Thymus (tissue), 11 donors: ENCODE measurements at regions not wholly inside any gene's neighbourhood (a gene's known extent, or its start where the extent isn't known, plus 50 kb on each side); places are given as distances from the start of the nearest gene placed in this dataset.
"Not testable (repeated sequence)": the region's sequence is repeated elsewhere in the genome, so short reads cannot be mapped to it uniquely, and the experiment has no call there.

Experiments used
- DNase-seq, 9 donors: peaks; one replicate each; pipeline ENCODE4 v3.0.0-alpha.2; 2013; ENCODE audit warnings: low spot score in 9 of 9, low read depth in 6 of 9, missing footprints in 1 of 9
- H3K27ac ChIP-seq, 2 donors: one replicate each; pipeline ENCODE4 v1.5.1; 2013; ENCODE audit warnings: control low read depth in 1 of 2, low read depth in 1 of 2, low read length in 1 of 2, mild to moderate bottlenecking in 1 of 2, moderate library complexity in 1 of 2
- H3K27me3 ChIP-seq, 2 donors: one replicate each; pipeline ENCODE4 v1.5.1; 2013; ENCODE audit warnings: low read length in 1 of 2; ENCODE audit not compliant: control insufficient read depth in 2 of 2, insufficient read depth in 1 of 2
- H3K36me3 ChIP-seq, 2 donors: one replicate each; pipeline ENCODE4 v1.5.1; 2013; ENCODE audit warnings: low read length in 1 of 2, mild to moderate bottlenecking in 1 of 2, moderate library complexity in 1 of 2; ENCODE audit not compliant: control insufficient read depth in 2 of 2, insufficient read depth in 2 of 2
- H3K4me1 ChIP-seq, 2 donors: one replicate each; pipeline ENCODE4 v1.5.1; 2013; ENCODE audit warnings: low read length in 2 of 2; ENCODE audit not compliant: control insufficient read depth in 2 of 2, insufficient read depth in 2 of 2
- H3K4me3 ChIP-seq, 2 donors: one replicate each; pipeline ENCODE4 v1.5.1; 2013; ENCODE audit warnings: low read length in 2 of 2, control low read depth in 1 of 2, mild to moderate bottlenecking in 1 of 2
- H3K9me3 ChIP-seq, 2 donors: one replicate each; pipeline ENCODE4 v1.5.1; 2013; ENCODE audit warnings: low read length in 1 of 2, mild to moderate bottlenecking in 1 of 2; ENCODE audit not compliant: control insufficient read depth in 2 of 2, insufficient read depth in 1 of 2
- WGBS: extraction: QIAGEN DNeasy Blood & Tissue Kit; methylation state at CpG from one replicate; pipeline ENCODE4 v1.1.7; 2013; 5-methylcytosine and 5-hydroxymethylcytosine counted together
- donor health status: healthy.

DNA sequence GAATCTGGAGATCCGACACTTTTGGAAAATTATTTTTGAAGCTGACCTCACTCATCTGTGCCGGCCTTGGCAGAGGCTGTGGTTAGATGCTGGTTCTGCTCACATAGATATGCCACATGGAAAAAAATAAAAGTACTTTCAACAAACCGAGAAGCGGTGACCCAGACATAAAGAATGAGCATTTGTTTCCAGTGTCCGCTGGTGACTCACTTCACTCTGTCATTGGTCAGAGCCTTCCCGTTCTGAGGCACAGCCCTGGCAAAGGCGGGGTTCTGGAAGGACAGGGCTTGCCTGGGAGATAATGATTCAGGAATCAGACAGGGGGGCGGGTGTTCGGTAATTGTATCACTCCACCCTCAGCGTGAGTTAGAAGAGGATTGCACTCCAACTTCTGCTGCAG lies 172.4 kb upstream of the MXRA5 start:
- Histone ChIP-seq H3K36me3 (no peaks in the 10 kb centered on the region), H3K4me3 (no peak overlapping the region), H3K27me3 (no peaks in the 10 kb centered on the region), H3K4me1 (no peaks in the 10 kb centered on the region), H3K9me3 (no peaks in the 10 kb centered on the region), H3K27ac (no peak overlapping the region)
- 92% methylated on average over 10 of the region's 10 CpGs for WGBS
- no peak for DNase-seq

DNA sequence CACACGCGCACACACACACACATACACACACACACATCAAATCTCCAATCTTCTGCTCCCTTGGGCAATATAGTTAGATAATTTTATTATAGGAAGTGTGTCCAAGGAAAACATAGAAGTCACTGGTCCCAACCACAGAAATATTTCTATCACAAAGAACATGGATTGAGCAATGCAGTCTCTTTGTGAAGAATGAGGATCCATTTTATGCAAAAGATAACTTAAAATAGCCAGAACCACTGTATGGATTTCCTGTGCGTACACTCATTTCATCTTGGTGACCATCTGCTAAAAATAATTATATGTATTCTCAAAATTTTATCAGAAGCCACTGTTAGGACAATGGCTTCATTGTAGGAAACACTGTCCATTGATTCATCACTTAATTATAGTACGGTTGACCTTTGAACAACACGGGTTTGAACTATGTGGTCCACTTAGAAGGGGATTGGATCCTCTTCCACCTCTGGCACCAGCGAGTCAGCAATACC lies 169.6 kb upstream of the MXRA5 start:
- WGBS = 96% methylated on average over 6 of the region's 6 CpGs
- Histone ChIP-seq H3K27me3 (no peaks in the 10 kb centered on the region), H3K27ac (no peak overlapping the region), H3K4me1 (no peaks in the 10 kb centered on the region), H3K36me3 (no peaks in the 10 kb centered on the region), H3K4me3 (no peak overlapping the region), H3K9me3 (no peaks in the 10 kb centered on the region)
- no peak for DNase-seq

- no peaks in the 10 kb centered on the region for H3K36me3 ChIP-seq
- H3K27ac ChIP-seq = no peak overlapping the region
- H3K4me1 ChIP-seq = no peaks in the 10 kb centered on the region
- H3K9me3 ChIP-seq = no peaks in the 10 kb centered on the region
- H3K27me3 ChIP-seq = no peaks in the 10 kb centered on the region
- 94% methylated on average over 3 of the region's 3 CpGs for WGBS
- H3K4me3 ChIP-seq = no peak overlapping the region
- DNase-seq = no peak
These were observed 168.5 kb upstream of the MXRA5 start for GRCh38 chrX:3514996-3515395.

DNA sequence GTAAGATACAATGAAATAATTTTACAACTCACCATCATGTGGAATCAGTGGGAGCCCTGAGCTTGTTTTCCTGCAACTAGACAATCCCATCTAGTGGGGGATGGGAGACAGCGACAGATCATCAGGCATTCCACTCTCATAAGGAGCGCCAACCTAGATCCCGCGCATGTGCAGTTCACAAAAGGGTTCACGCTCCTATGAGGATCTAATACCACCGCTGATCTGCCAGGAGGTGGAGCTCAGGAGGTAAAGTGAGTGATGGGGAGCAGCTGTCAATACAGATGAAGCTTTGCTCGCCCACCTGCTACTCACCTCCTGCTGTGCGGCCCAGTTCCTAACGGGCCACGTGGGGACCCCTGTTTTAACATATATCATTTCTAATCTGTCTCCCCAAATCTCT lies 165.7 kb upstream of the MXRA5 start:
- H3K27ac ChIP-seq, H3K36me3 ChIP-seq, H3K4me3 ChIP-seq, H3K4me1 ChIP-seq, DNase-seq, H3K9me3 ChIP-seq, H3K27me3 ChIP-seq: not testable (repeated sequence)
- 42% methylated on average over 10 of the region's 10 CpGs for WGBS

DNA sequence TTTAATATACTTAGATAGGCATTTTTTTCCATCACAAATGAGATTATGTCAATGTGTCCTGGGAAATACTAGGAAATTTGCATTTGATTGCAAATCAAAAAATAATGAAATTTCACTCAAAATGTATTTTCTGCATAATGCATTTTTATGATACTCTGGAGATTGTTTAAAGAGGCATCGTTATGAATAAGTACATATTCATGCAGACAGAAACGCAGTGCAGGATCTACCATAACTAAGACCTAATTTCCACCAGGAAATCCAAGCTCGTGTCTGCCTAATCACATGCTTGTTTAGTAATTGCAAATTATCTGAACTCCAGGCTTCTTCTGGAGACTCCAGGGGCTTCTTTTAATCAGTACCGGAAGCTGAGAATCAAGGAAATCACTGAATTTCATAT lies 163.5 kb upstream of the MXRA5 start:
- Histone ChIP-seq H3K36me3 (no peaks in the 10 kb centered on the region), H3K9me3 (no peaks in the 10 kb centered on the region), H3K4me1 (no peaks in the 10 kb centered on the region), H3K27me3 (no peaks in the 10 kb centered on the region), H3K4me3 (no peak overlapping the region), H3K27ac (no peak overlapping the region)
- 91% methylated on average over 4 of the region's 4 CpGs for WGBS
- DNase-seq = no peak

GRCh38 chrX:3504916-3505315 lies 158.5 kb upstream of the MXRA5 start:
- no peak overlapping the region for H3K4me3 ChIP-seq
- 97% methylated on average over 3 of the region's 3 CpGs for WGBS
- no peaks in the 10 kb centered on the region for H3K4me1 ChIP-seq
- H3K36me3 ChIP-seq = no peaks in the 10 kb centered on the region
- no peaks in the 10 kb centered on the region for H3K27me3 ChIP-seq
- H3K9me3 ChIP-seq = no peaks in the 10 kb centered on the region
- no peak for DNase-seq
- no peak overlapping the region for H3K27ac ChIP-seq

DNA sequence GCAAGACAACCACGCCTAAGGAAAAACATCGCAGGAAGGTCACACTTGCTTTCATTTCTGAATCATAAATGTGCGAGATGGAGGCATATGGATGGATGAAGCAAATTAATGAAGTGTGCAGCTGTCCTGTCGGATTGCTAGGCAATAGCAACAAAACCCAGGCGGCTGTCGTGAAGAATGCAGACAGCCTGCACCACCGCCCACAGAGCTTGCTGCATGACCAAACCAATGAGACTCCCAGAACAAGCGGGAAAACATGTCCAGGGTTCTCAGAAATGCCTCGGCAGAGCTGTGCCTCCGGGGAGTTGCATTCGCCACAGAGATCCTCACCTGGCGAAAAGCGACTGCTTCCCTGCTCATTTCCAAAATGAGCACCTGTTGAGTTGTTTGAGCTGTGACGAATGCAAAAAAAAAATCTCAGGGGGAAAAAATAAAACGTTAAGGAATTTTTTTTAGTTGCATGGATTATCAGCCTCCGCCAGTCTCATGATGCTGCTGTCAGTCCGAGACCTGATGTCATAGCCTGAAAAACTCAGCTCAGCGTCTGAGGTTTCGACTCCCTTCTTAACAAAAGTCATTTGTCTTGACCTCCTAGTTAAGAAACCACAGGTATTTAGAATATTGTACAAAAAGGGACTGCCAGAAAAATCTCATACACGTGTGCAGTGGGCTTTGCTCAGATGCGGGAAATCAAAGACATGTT lies 155.5 kb upstream of the MXRA5 start:
- Histone ChIP-seq H3K36me3 (no peaks in the 10 kb centered on the region), H3K27me3 (no peaks in the 10 kb centered on the region), H3K4me1 (no peaks in the 10 kb centered on the region), H3K9me3 (no peaks in the 10 kb centered on the region), H3K27ac (peak overlapping the region in 1 of 2 donors; percentile 40), H3K4me3 (no peak overlapping the region)
- 91% methylated on average over 21 of the region's 21 CpGs for WGBS
- no peak for DNase-seq

GRCh38 chrX:3495836-3496769 lies 149.7 kb upstream of the MXRA5 start:
- H3K4me3 ChIP-seq, H3K27ac ChIP-seq, H3K27me3 ChIP-seq, H3K4me1 ChIP-seq, H3K9me3 ChIP-seq, DNase-seq, H3K36me3 ChIP-seq: not testable (repeated sequence)
- 91% methylated on average over 12 of the region's 12 CpGs for WGBS

GRCh38 chrX:3493605-3494004 lies 147.2 kb upstream of the MXRA5 start:
- Histone ChIP-seq H3K4me3 (no peak overlapping the region), H3K27me3 (no peaks in the 10 kb centered on the region), H3K4me1 (no peaks in the 10 kb centered on the region), H3K36me3 (no peaks in the 10 kb centered on the region), H3K27ac (no peak overlapping the region), H3K9me3 (no peaks in the 10 kb centered on the region)
- no peak for DNase-seq
